Caco-2 (cell line): ENCODE measurements at regions not wholly inside any gene's neighbourhood (a gene's known extent, or its start where the extent isn't known, plus 50 kb on each side); places are given as distances from the start of the nearest gene placed in this dataset.

ENCODE experiments used
- BruUV-seq: library from RNA; stranded (reverse); fragments of 400-500 nt; replicated peaks from 2 replicates; lab custom pipeline; 2021; lab: Mats Ljungman, UMichigan
- CTCF ChIA-PET: fragments of 300-600 bp; sonication (Branson Sonifier 250); formaldehyde crosslinking; loops from one replicate; lab custom pipeline; 2022; ENCODE audit warnings: antibody characterized with exemption; lab: Charles Lee
- POLR2A ChIA-PET: fragments of 300-600 bp; sonication (Branson Sonifier 250); formaldehyde crosslinking; loops from one replicate; lab custom pipeline; 2022; ENCODE audit warnings: antibody characterized with exemption; lab: Charles Lee
- DNase-seq, 2 experiments: peaks; one replicate each; pipeline versions ENCODE4 v3.0.0 to v3.0.0-alpha.2; 2020 to 2022
- H3K27me3 ChIP-seq: replicated peaks from 2 replicates; pipeline ENCODE4 v1.6.0; 2011; ENCODE audit warnings: low read length; ENCODE audit not compliant: control insufficient read depth, insufficient read depth
- H3K36me3 ChIP-seq: 2 replicates; pipeline ENCODE4 v1.5.1; 2011; ENCODE audit warnings: low read length; ENCODE audit not compliant: control insufficient read depth, insufficient read depth
- H3K4me1 ChIP-seq: fragments of 250-450 bp; sonication (Bioruptor Pico); 2 replicates; pipeline ENCODE4 v1.5.1; 2020; ENCODE audit warnings: mild to moderate bottlenecking
- H3K4me3 ChIP-seq: 2 replicates; pipeline ENCODE4 v1.5.1; 2011; ENCODE audit warnings: low read depth, mild to moderate bottlenecking, control low read depth, low read length
- H3K9me3 ChIP-seq: fragments of 250-450 bp; sonication (Bioruptor Pico); 2 replicates; pipeline ENCODE4 v1.5.1; 2020; ENCODE audit warnings: mild to moderate bottlenecking, moderate library complexity
- H3K27ac Mint-ChIP-seq: one replicate; pipeline ENCODE4 v1.8.0; 2022; ENCODE audit warnings: mixed read lengths; ENCODE audit not compliant: unreplicated experiment
- H3K27me3 Mint-ChIP-seq: one replicate; pipeline ENCODE4 v1.8.0; 2022; ENCODE audit warnings: mixed read lengths; ENCODE audit not compliant: insufficient read depth, unreplicated experiment
- H3K36me3 Mint-ChIP-seq: one replicate; pipeline ENCODE4 v1.8.0; 2022; ENCODE audit warnings: mild to moderate bottlenecking, mixed read lengths; ENCODE audit not compliant: insufficient read depth, unreplicated experiment
- H3K4me1 Mint-ChIP-seq: one replicate; pipeline ENCODE4 v1.8.0; 2022; ENCODE audit warnings: low read depth, mixed read lengths; ENCODE audit not compliant: unreplicated experiment
- H3K4me3 Mint-ChIP-seq: one replicate; pipeline ENCODE4 v1.8.0; 2022; ENCODE audit warnings: mild to moderate bottlenecking, moderate library complexity, mixed read lengths; ENCODE audit not compliant: unreplicated experiment
- H3K9me3 Mint-ChIP-seq: one replicate; pipeline ENCODE4 v1.8.0; 2022; ENCODE audit warnings: mixed read lengths; ENCODE audit not compliant: unreplicated experiment
- intact Hi-C: fragments of 100-400 bp; cut with micrococcal nuclease; formaldehyde crosslinking; loops from one replicate; pipeline ENCODE4 v1.10.0; 2022; ENCODE audit not compliant: unreplicated experiment
- TF ChIP-seq, protein P1 (sequence below), 2 experiments: fragments of 200-600 bp in 1 of 2; IDR thresholded peaks; 1 replicate in 1 of 2; 2 replicates in 1 of 2; pipeline versions ENCODE4 v1.5.1 to v1.8.0; 2011 to 2022; ENCODE audit warnings: antibody characterized with exemption in 1 of 2, control low read depth in 1 of 2, inconsistent platforms in 1 of 2, low read depth in 1 of 2, low read length in 1 of 2, mild to moderate bottlenecking in 1 of 2, moderate library complexity in 1 of 2; ENCODE audit not compliant: insufficient read depth in 1 of 2, severe bottlenecking in 1 of 2, unreplicated experiment in 1 of 2

GRCh38 chr13:106373304-106373988 is 162.0 kb downstream of the EFNB2 start:
- H3K4me3 ChIP-seq = no peak overlapping the region
- H3K36me3 Mint-ChIP-seq = no peaks in the 10 kb centered on the region
- H3K27me3 Mint-ChIP-seq = no peaks in the 10 kb centered on the region
- TF ChIP-seq, protein P1, sequence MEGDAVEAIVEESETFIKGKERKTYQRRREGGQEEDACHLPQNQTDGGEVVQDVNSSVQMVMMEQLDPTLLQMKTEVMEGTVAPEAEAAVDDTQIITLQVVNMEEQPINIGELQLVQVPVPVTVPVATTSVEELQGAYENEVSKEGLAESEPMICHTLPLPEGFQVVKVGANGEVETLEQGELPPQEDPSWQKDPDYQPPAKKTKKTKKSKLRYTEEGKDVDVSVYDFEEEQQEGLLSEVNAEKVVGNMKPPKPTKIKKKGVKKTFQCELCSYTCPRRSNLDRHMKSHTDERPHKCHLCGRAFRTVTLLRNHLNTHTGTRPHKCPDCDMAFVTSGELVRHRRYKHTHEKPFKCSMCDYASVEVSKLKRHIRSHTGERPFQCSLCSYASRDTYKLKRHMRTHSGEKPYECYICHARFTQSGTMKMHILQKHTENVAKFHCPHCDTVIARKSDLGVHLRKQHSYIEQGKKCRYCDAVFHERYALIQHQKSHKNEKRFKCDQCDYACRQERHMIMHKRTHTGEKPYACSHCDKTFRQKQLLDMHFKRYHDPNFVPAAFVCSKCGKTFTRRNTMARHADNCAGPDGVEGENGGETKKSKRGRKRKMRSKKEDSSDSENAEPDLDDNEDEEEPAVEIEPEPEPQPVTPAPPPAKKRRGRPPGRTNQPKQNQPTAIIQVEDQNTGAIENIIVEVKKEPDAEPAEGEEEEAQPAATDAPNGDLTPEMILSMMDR (IDR thresholded peaks at IDR 0.05; ENCODE audit: insufficient read depth in 1 of 2, low read depth in 1 of 2, low read length in 1 of 2, severe bottlenecking in 1 of 2, unreplicated experiment in 1 of 2) = no peak
- no peaks in the 10 kb centered on the region for H3K4me1 ChIP-seq
- no peak overlapping the region for H3K27ac Mint-ChIP-seq
- H3K4me3 Mint-ChIP-seq = no peak overlapping the region
- no TSS peak for BruUV-seq
- ChIA-PET POLR2A (no interaction called here), CTCF (no interaction called here)
- no peaks in the 10 kb centered on the region for H3K9me3 ChIP-seq
- intact Hi-C loops = no loop called here
- no peaks in the 10 kb centered on the region for H3K36me3 ChIP-seq
- H3K9me3 Mint-ChIP-seq = peaks cover 2% of the 10 kb centered on the region
- peaks cover under 1% of the 10 kb centered on the region for H3K4me1 Mint-ChIP-seq
- DNase-seq = no peak
- no peaks in the 10 kb centered on the region for H3K27me3 ChIP-seq

DNA sequence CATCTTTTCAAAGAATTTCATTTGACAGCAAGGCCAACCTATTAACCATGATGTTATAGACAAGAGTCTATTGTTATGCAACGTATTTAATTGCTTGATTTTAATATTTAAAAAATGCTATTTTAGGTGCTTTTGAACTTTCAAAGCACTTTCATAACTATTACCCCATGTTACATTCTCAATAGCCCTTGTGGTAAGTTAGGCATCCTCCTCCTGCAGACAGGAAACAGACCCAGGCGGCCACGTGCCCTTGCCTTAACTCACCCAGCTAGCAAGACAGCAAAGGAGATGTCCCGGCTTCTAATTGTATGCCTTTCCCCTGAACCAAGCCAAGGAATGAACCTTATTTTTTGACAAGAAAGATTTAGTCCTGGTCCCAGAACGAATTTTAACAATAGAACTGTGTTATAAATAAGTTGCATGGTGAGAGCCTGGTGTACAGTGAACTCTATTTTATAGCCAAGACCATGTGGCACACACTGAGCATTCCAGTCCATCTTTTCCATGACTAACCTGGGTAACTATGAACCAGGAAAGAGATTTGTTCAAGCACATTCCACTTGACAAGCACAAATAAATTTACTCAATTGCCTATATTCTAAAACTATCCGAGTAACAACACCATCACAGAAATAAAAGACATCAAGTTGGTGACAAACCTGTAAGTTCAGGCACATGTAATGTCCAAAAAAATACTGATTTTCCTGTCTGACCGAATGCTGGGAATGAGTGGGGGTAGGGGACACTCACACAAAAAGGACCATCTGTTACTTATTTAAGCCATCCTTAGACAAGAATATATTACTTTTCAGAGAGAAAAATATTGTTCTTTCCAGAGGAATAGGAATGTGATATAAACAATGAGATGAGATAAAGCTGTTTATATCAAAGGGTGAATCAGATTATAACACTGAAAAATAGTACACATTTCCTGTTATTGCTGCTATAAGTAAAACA is 163.0 kb downstream of the EFNB2 start:
- Histone ChIP-seq H3K9me3 (0 out of 2 replicates have a peak, but pooled peaks cover 4% of the 10 kb centered on the region), H3K4me1 (0 out of 2 replicates have a peak, but pooled peaks cover 1% of the 10 kb centered on the region), H3K36me3 (no peaks in the 10 kb centered on the region), H3K4me3 (no peak overlapping the region), H3K27me3 (no peaks in the 10 kb centered on the region)
- Mint-ChIP-seq H3K4me3 (no peak overlapping the region), H3K9me3 (no peaks in the 10 kb centered on the region), H3K27me3 (no peaks in the 10 kb centered on the region), H3K27ac (no peak overlapping the region), H3K4me1 (no peaks in the 10 kb centered on the region), H3K36me3 (no peaks in the 10 kb centered on the region)
- intact Hi-C loops = no loop called here
- no TSS peak for BruUV-seq
- no peak for DNase-seq
- TF ChIP-seq, protein P1 (IDR thresholded peaks at IDR 0.05; ENCODE audit: insufficient read depth in 1 of 2, low read depth in 1 of 2, low read length in 1 of 2, severe bottlenecking in 1 of 2, unreplicated experiment in 1 of 2) = no peak
- ChIA-PET POLR2A (no interaction called here), CTCF (no interaction called here)

- Histone ChIP-seq H3K4me3 (no peak overlapping the region), H3K27me3 (no peaks in the 10 kb centered on the region), H3K9me3 (0 out of 2 replicates have a peak, but pooled peaks cover 5% of the 10 kb centered on the region), H3K4me1 (0 out of 2 replicates have a peak, but pooled peaks cover 4% of the 10 kb centered on the region), H3K36me3 (no peaks in the 10 kb centered on the region)
- H3K27ac Mint-ChIP-seq = no peak overlapping the region
- ChIA-PET CTCF (no interaction called here), POLR2A (no interaction called here)
- BruUV-seq = no TSS peak
- no peak overlapping the region for H3K4me3 Mint-ChIP-seq
- TF ChIP-seq, protein P1 (IDR thresholded peaks at IDR 0.05; ENCODE audit: insufficient read depth in 1 of 2, low read depth in 1 of 2, low read length in 1 of 2, severe bottlenecking in 1 of 2, unreplicated experiment in 1 of 2) = no peak
- no peaks in the 10 kb centered on the region for H3K9me3 Mint-ChIP-seq
- intact Hi-C loops = no loop called here
- DNase-seq = no peak
- no peaks in the 10 kb centered on the region for H3K36me3 Mint-ChIP-seq
- no peaks in the 10 kb centered on the region for H3K27me3 Mint-ChIP-seq
- H3K4me1 Mint-ChIP-seq = no peaks in the 10 kb centered on the region
Measured at GRCh38 chr13:106371024-106371423, 164.4 kb downstream of the EFNB2 start.
